ENCODE measurements at regions not wholly inside any gene's neighbourhood (a gene's known extent, or its start where the extent isn't known, plus 50 kb on each side); places are given as distances from the start of the nearest gene placed in this dataset.
"Not testable (repeated sequence)": the region's sequence is repeated elsewhere in the genome, so short reads cannot be mapped to it uniquely, and the experiment has no call there.

- no peak for DNase-seq
Observed at GRCh38 chr2:16241166-16242160, 301.1 kb downstream of the MYCN start.

GRCh38 chr2:16240402-16240801, 300.1 kb downstream of the MYCN start:
- no peak for DNase-seq

- no peak for DNase-seq
Observed at GRCh38 chr2:16239296-16239850, 299.0 kb downstream of the MYCN start.

GRCh38 chr2:16238786-16239185, 298.4 kb downstream of the MYCN start:
- DNase-seq, result no peak

GRCh38 chr2:16238001-16238761, 297.8 kb downstream of the MYCN start:
- DNase-seq, result no peak

GRCh38 chr2:16235747-16236146, 295.4 kb downstream of the MYCN start:
- DNase-seq, result no peak

GRCh38 chr2:16235291-16235690, 294.9 kb downstream of the MYCN start:
- not testable (repeated sequence) for DNase-seq

- no peak for DNase-seq
Observed at GRCh38 chr2:16228951-16229350, 288.6 kb downstream of the MYCN start.

- DNase-seq, result no peak
Observed at GRCh38 chr2:16228471-16228870, 288.1 kb downstream of the MYCN start.

GRCh38 chr2:16227811-16228462, 287.6 kb downstream of the MYCN start:
- DNase-seq, result no peak

GRCh38 chr2:16226943-16227664, 286.8 kb downstream of the MYCN start:
- no peak for DNase-seq

GRCh38 chr2:16226381-16226780, 286.0 kb downstream of the MYCN start:
- no peak for DNase-seq

- DNase-seq, result no peak
Observed at GRCh38 chr2:16225545-16225944, 285.2 kb downstream of the MYCN start.

- no peak for DNase-seq
Observed at GRCh38 chr2:16225071-16225470, 284.7 kb downstream of the MYCN start.

- no peak for DNase-seq
Observed at GRCh38 chr2:16224298-16225045, 284.1 kb downstream of the MYCN start.

GRCh38 chr2:16223841-16224177, 283.5 kb downstream of the MYCN start:
- DNase-seq, result no peak

- peak; percentile 53 for DNase-seq
Observed at GRCh38 chr2:16223161-16223840, 283.0 kb downstream of the MYCN start.

- DNase-seq, result no peak
Observed at GRCh38 chr2:16222326-16222725, 282.0 kb downstream of the MYCN start.

GRCh38 chr2:16221461-16222010, 281.2 kb downstream of the MYCN start:
- no peak for DNase-seq
